ENCODE measurements at regions not wholly inside any gene's neighbourhood (a gene's known extent, or its start where the extent isn't known, plus 50 kb on each side); places are given as distances from the start of the nearest gene placed in this dataset.

- TF ChIP-seq CTCF (IDR thresholded peaks at IDR 0.05; ENCODE audit: insufficient read depth, low read depth, low read length) (no peak), EZH2 (IDR thresholded peaks at IDR 0.05; ENCODE audit: insufficient read depth, low read length) (no peak)
Observed at GRCh38 chr16:79485020-79485419, 115.5 kb downstream of the MAF start.
